Adrenal gland (tissue), 5 donors: ENCODE measurements at regions not wholly inside any gene's neighbourhood (a gene's known extent, or its start where the extent isn't known, plus 50 kb on each side); places are given as distances from the start of the nearest gene placed in this dataset.

Source experiments
- CTCF ChIP-seq, 6 experiments: fragments of 450-650 bp in 4 of 6; fragments of 200-600 bp in 2 of 6; sonication (generic) in 1 of 6; IDR thresholded peaks; 1 replicate in 5 of 6; 2 replicates in 1 of 6; pipeline versions ENCODE4 v1.5.1 to v1.8.0; 2016 to 2021; ENCODE audit warnings: antibody characterized with exemption in 6 of 6, mild to moderate bottlenecking in 2 of 6, moderate library complexity in 1 of 6
- POLR2A ChIP-seq, 2 donors: fragments of 450-650 bp; IDR thresholded peaks; one replicate each; pipeline ENCODE4 v1.6.1; 2017; ENCODE audit warnings: antibody characterized with exemption in 2 of 2, mild to moderate bottlenecking in 2 of 2, moderate library complexity in 1 of 2
- donor health status: DM: no; HTN: no; CAD: no.

GRCh38 chr18:78878335-78878734 is 101.3 kb upstream of the SALL3 start:
- TF ChIP-seq POLR2A (IDR thresholded peaks at IDR 0.05): no peak
- no peak for TF ChIP-seq CTCF (IDR thresholded peaks at IDR 0.05)
